ENCODE measurements at regions not wholly inside any gene's neighbourhood (a gene's known extent, or its start where the extent isn't known, plus 50 kb on each side); places are given as distances from the start of the nearest gene placed in this dataset.
"Not testable (repeated sequence)": the region's sequence is repeated elsewhere in the genome, so short reads cannot be mapped to it uniquely, and the experiment has no call there.

DNA sequence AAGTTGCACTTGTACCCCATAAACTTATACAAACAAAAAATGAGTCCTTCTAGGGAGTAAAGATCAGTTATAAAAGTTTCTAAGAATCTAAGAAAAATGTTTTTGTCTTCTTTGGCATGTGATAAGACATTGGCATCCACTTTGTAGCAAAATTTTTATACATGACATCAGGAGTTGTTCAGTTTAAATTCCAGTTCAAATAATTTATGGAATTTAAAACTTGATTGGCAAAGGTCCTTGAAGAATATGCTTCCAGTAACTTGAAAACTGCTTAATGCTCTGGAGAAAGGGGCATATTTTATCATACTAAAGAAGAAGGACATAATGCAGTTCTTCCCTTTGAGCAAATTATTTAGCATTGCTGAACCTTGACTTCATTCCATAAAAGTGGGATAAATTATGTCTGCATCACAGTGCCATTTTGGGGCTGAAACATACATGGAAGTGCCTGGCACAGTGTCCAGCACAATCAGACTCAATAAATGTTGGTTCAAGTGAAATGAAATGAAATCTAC lies 163.3 kb upstream of the IL15 start:
- no peak overlapping the region for H3K27ac ChIP-seq
- TF ChIP-seq CTCF (conservative IDR thresholded peaks at IDR 0.05), result no peak

DNA sequence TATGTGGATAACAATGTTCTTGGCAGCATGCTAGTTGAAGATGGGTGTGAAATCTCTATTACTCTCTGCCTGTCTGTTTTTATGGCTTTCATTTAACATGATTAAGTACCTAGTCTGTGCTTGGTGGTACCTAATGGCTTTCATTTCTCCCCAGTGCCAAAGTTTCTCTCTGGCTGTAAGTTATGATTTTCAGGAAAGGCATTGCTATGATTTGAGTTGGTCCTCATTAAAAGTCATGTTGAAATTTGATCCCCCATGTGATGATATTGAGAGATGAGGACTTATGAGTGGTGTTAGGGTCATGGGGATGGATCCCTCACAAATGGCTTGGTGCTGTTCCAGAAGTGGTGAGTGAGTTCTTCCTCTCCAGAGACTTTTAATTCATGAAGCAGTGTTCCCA lies 162.4 kb upstream of the IL15 start:
- no peak for TF ChIP-seq CTCF (conservative IDR thresholded peaks at IDR 0.05)
- H3K27ac ChIP-seq, result no peak overlapping the region

DNA sequence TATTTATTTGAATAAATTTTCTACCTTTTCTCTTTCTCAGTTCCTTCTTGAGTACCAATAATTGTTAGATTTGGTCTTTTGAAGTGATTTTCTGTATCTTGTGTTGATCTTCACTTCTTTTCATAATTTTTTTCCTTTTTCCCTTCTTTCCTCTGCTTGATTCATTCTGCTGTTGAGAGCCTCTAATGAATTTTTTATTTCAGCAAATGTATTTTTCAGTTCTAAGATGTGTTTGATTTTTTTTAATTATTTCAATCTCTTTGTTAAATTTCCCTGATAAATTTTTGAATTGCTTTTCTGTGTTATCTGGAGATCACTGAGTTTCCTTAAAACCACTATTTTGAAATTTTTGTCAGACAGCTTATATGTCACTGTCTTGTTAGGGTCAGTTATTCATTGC lies 155.4 kb upstream of the IL15 start:
- H3K27ac ChIP-seq, result no peak overlapping the region
- no peak for TF ChIP-seq CTCF (conservative IDR thresholded peaks at IDR 0.05)

GRCh38 chr4:141484298-141484697 lies 152.1 kb upstream of the IL15 start:
- H3K27ac ChIP-seq, result not testable (repeated sequence)

- TF ChIP-seq CTCF (conservative IDR thresholded peaks at IDR 0.05), result no peak
- H3K27ac ChIP-seq, result no peak overlapping the region
Observed at GRCh38 chr4:141486375-141486997, 149.9 kb upstream of the IL15 start.

GRCh38 chr4:141497627-141498026 lies 138.8 kb upstream of the IL15 start:
- no peak overlapping the region for H3K27ac ChIP-seq
- no peak for TF ChIP-seq CTCF (conservative IDR thresholded peaks at IDR 0.05)

GRCh38 chr4:141499261-141499853 lies 137.0 kb upstream of the IL15 start:
- no peak for TF ChIP-seq CTCF (conservative IDR thresholded peaks at IDR 0.05)
- H3K27ac ChIP-seq, result no peak overlapping the region

DNA sequence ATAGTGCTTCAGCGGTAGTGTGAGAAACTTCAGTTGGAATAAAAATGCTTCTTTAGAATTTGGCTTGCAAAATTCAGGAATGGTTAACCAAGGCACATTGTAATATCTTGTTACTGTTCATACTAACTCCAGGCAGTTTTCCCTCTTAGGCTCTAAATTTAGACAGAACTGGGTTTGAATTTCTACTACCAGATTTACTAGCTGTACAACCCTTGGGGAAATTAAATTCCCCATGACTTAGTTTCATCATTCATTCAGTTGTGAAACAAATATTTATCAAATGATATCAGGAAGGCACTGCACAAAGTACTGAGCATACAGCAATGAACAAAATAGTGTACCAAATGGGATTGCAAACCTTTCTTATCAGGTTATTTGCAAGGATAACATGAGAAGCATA lies 135.0 kb upstream of the IL15 start:
- no peak for TF ChIP-seq CTCF (conservative IDR thresholded peaks at IDR 0.05)
- H3K27ac ChIP-seq, result no peak overlapping the region
